ENCODE measurements at regions not wholly inside any gene's neighbourhood (a gene's known extent, or its start where the extent isn't known, plus 50 kb on each side); places are given as distances from the start of the nearest gene placed in this dataset.
"Not testable (repeated sequence)": the region's sequence is repeated elsewhere in the genome, so short reads cannot be mapped to it uniquely, and the experiment has no call there.

DNA sequence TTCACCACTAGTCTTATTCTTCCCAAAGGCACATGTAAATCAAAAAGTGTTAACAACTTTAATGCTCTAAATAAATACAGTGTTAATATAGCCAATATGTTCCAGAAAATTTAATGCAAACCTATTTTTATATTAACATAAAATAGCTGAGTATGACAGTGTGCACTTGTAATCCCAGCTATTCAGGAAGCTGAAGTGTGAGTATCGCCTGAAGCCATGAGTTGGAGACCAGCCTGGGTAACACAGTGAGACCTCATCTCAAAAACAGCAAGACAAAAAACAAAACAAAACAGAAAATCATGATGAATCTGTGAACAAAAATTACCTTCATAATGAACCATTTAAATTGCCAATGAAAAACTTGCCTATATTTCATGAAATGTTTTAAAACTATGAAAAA, 798.9 kb downstream of the SLC6A15 start:
- intact Hi-C loops (cut with micrococcal nuclease; ENCODE audit: unreplicated experiment): no loop called here
- Mint-ChIP-seq H3K4me1 (ENCODE audit: low read depth, unreplicated experiment) (no peaks in the 10 kb centered on the region), H3K36me3 (ENCODE audit: insufficient read depth, unreplicated experiment) (no peaks in the 10 kb centered on the region), H3K27ac (ENCODE audit: unreplicated experiment) (no peak overlapping the region), H3K9me3 (ENCODE audit: low read depth, unreplicated experiment) (peaks cover 13% of the 10 kb centered on the region), H3K27me3 (ENCODE audit: unreplicated experiment) (no peaks in the 10 kb centered on the region), H3K4me3 (ENCODE audit: low read depth, unreplicated experiment) (no peak overlapping the region)
- no TSS peak for BruUV-seq (replicated peaks)
- CTCF ChIA-PET: no interaction called here
- TF ChIP-seq, protein P1, sequence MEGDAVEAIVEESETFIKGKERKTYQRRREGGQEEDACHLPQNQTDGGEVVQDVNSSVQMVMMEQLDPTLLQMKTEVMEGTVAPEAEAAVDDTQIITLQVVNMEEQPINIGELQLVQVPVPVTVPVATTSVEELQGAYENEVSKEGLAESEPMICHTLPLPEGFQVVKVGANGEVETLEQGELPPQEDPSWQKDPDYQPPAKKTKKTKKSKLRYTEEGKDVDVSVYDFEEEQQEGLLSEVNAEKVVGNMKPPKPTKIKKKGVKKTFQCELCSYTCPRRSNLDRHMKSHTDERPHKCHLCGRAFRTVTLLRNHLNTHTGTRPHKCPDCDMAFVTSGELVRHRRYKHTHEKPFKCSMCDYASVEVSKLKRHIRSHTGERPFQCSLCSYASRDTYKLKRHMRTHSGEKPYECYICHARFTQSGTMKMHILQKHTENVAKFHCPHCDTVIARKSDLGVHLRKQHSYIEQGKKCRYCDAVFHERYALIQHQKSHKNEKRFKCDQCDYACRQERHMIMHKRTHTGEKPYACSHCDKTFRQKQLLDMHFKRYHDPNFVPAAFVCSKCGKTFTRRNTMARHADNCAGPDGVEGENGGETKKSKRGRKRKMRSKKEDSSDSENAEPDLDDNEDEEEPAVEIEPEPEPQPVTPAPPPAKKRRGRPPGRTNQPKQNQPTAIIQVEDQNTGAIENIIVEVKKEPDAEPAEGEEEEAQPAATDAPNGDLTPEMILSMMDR (IDR thresholded peaks at IDR 0.05; ENCODE audit: unreplicated experiment): no peak
- DNase-seq: no peak

GRCh38 chr12:84103886-84104285, 808.7 kb downstream of the SLC6A15 start:
- H3K27ac Mint-ChIP-seq (ENCODE audit: unreplicated experiment); H3K36me3 Mint-ChIP-seq (ENCODE audit: insufficient read depth, unreplicated experiment); CTCF ChIA-PET; H3K27me3 Mint-ChIP-seq (ENCODE audit: unreplicated experiment); BruUV-seq (replicated peaks); H3K4me3 Mint-ChIP-seq (ENCODE audit: low read depth, unreplicated experiment); H3K4me1 Mint-ChIP-seq (ENCODE audit: low read depth, unreplicated experiment); intact Hi-C loops (cut with micrococcal nuclease; ENCODE audit: unreplicated experiment); DNase-seq: not testable (repeated sequence)
- H3K9me3 Mint-ChIP-seq (ENCODE audit: low read depth, unreplicated experiment): peaks cover 26% of the 10 kb centered on the region

- H3K4me3 Mint-ChIP-seq (ENCODE audit: low read depth, unreplicated experiment); BruUV-seq (replicated peaks); H3K36me3 Mint-ChIP-seq (ENCODE audit: insufficient read depth, unreplicated experiment); H3K27me3 Mint-ChIP-seq (ENCODE audit: unreplicated experiment); CTCF ChIA-PET; H3K27ac Mint-ChIP-seq (ENCODE audit: unreplicated experiment); DNase-seq; intact Hi-C loops (cut with micrococcal nuclease; ENCODE audit: unreplicated experiment); H3K4me1 Mint-ChIP-seq (ENCODE audit: low read depth, unreplicated experiment): not testable (repeated sequence)
- H3K9me3 Mint-ChIP-seq (ENCODE audit: low read depth, unreplicated experiment): peaks cover 18% of the 10 kb centered on the region
Measured at GRCh38 chr12:84101963-84102362, 810.6 kb downstream of the SLC6A15 start.

DNA sequence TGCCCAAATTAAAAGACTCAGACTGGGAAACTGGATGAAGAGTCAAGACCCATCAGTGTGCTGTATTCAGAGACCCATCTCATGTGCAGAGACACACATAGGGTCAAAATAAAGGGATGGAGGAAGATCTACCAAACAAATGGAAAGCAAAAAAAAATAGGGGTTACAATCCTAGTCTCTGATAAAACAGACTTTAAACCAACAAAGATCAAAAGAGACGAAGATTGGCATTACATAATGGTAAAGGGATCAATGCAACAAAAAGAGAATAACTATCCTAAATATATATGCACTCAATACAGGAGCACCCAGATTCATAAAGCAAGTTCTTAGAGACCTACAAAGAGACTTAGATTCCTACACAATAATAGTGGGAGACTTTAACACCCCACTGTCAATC, 813.0 kb downstream of the SLC6A15 start:
- H3K27ac Mint-ChIP-seq (ENCODE audit: unreplicated experiment); intact Hi-C loops (cut with micrococcal nuclease; ENCODE audit: unreplicated experiment); H3K4me1 Mint-ChIP-seq (ENCODE audit: low read depth, unreplicated experiment); CTCF ChIA-PET; H3K36me3 Mint-ChIP-seq (ENCODE audit: insufficient read depth, unreplicated experiment); BruUV-seq (replicated peaks); H3K4me3 Mint-ChIP-seq (ENCODE audit: low read depth, unreplicated experiment); DNase-seq; H3K27me3 Mint-ChIP-seq (ENCODE audit: unreplicated experiment): not testable (repeated sequence)
- peaks cover 21% of the 10 kb centered on the region for H3K9me3 Mint-ChIP-seq (ENCODE audit: low read depth, unreplicated experiment)

DNA sequence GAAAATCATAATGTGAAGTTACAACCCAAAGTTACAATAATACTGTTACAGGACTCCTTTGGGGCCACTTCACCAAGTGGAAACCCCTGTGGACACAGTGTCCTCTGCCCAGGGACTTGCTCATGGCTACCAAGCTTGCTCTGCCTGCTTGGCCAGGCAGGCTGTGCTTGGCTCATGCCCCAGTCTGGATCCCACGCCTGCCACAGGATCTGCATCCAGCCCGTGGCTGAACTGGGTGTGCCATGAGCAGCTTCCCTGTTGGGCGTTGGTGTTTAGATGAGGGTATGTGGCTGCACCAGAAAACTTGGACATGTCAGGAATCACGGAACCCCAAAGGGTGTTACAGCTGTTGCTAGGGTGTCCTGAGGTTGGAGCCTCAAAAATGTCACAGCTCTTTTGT, 820.9 kb downstream of the SLC6A15 start:
- intact Hi-C loops (cut with micrococcal nuclease; ENCODE audit: unreplicated experiment): no loop called here
- Mint-ChIP-seq H3K27me3 (ENCODE audit: unreplicated experiment) (no peaks in the 10 kb centered on the region), H3K4me1 (ENCODE audit: low read depth, unreplicated experiment) (no peaks in the 10 kb centered on the region), H3K36me3 (ENCODE audit: insufficient read depth, unreplicated experiment) (no peaks in the 10 kb centered on the region), H3K27ac (ENCODE audit: unreplicated experiment) (no peak overlapping the region), H3K4me3 (ENCODE audit: low read depth, unreplicated experiment) (no peak overlapping the region), H3K9me3 (ENCODE audit: low read depth, unreplicated experiment) (peaks cover 9% of the 10 kb centered on the region)
- BruUV-seq (replicated peaks): no TSS peak
- CTCF ChIA-PET: no interaction called here
- TF ChIP-seq, protein P1 (IDR thresholded peaks at IDR 0.05; ENCODE audit: unreplicated experiment): no peak
- no peak for DNase-seq

DNA sequence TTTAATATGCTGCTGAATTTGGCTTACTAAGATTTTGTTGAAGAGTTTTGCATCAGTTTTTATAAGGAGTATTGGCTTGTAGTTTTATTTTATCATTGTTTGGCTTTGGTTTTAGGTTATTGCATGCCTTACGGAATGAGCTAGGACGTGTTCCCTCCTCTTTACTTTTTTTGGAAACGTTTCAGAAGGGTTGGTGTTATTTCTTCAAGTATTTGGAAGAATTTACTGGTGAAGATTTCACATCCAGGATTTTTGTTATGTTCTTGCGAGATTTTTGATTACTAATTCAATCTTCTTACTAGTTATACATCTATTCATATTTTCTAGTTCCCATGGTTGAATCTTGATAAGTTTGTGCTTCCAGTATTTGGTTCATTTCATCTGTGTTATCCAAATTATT, 823.2 kb downstream of the SLC6A15 start:
- TF ChIP-seq, protein P1 (IDR thresholded peaks at IDR 0.05; ENCODE audit: unreplicated experiment): no peak
- CTCF ChIA-PET: no interaction called here
- H3K4me3 Mint-ChIP-seq (ENCODE audit: low read depth, unreplicated experiment): no peak overlapping the region
- intact Hi-C loops (cut with micrococcal nuclease; ENCODE audit: unreplicated experiment): no loop called here
- peaks cover 6% of the 10 kb centered on the region for H3K9me3 Mint-ChIP-seq (ENCODE audit: low read depth, unreplicated experiment)
- no peaks in the 10 kb centered on the region for H3K4me1 Mint-ChIP-seq (ENCODE audit: low read depth, unreplicated experiment)
- no peak overlapping the region for H3K27ac Mint-ChIP-seq (ENCODE audit: unreplicated experiment)
- no peaks in the 10 kb centered on the region for H3K27me3 Mint-ChIP-seq (ENCODE audit: unreplicated experiment)
- DNase-seq: no peak
- BruUV-seq (replicated peaks): no TSS peak
- H3K36me3 Mint-ChIP-seq (ENCODE audit: insufficient read depth, unreplicated experiment): no peaks in the 10 kb centered on the region
